Erythroblast (primary cell): ENCODE measurements at regions not wholly inside any gene's neighbourhood (a gene's known extent, or its start where the extent isn't known, plus 50 kb on each side); places are given as distances from the start of the nearest gene placed in this dataset.

Source experiments
- GATA1 ChIP-seq: IDR thresholded peaks from 2 replicates; pipeline ENCODE4 v1.6.1; 2011; ENCODE audit warnings: low read depth, mild to moderate bottlenecking, control low read depth, low read length, moderate library complexity
- POLR2A ChIP-seq: IDR thresholded peaks from 2 replicates; pipeline ENCODE4 v1.6.1; 2011; ENCODE audit warnings: mild to moderate bottlenecking, low read length

GRCh38 chr10:64098994-64099393 lies 577.8 kb downstream of the REEP3 start:
- no peak for TF ChIP-seq POLR2A
- TF ChIP-seq GATA1 = no peak
